Neuronal stem cell (in vitro differentiated cells): ENCODE measurements at regions not wholly inside any gene's neighbourhood (a gene's known extent, or its start where the extent isn't known, plus 50 kb on each side); places are given as distances from the start of the nearest gene placed in this dataset.

Experiments used
- DNase-seq: peaks from one replicate; pipeline ENCODE4 v3.0.0-alpha.2; 2013; ENCODE audit warnings: low spot score
- H2AFZ ChIP-seq: one replicate; pipeline ENCODE4 v1.6.1; 2013; ENCODE audit warnings: mild to moderate bottlenecking, low read length, inconsistent platforms
- H2AK5ac ChIP-seq: 2 replicates; pipeline ENCODE4 v1.6.1; 2013; ENCODE audit warnings: low read depth, mild to moderate bottlenecking, inconsistent platforms, low read length, moderate library complexity, mixed read lengths
- H2BK120ac ChIP-seq: 2 replicates; pipeline ENCODE4 v1.6.1; 2013; ENCODE audit warnings: low read depth, mild to moderate bottlenecking, inconsistent platforms, low read length, moderate library complexity, mixed read lengths
- H2BK12ac ChIP-seq: one replicate; pipeline ENCODE4 v1.6.1; 2013; ENCODE audit warnings: low read length, inconsistent platforms
- H2BK15ac ChIP-seq: 2 replicates; pipeline ENCODE4 v1.6.1; 2013; ENCODE audit warnings: mild to moderate bottlenecking, low read length, inconsistent platforms, mixed read lengths
- H2BK5ac ChIP-seq: one replicate; pipeline ENCODE4 v1.6.1; 2013; ENCODE audit warnings: inconsistent platforms, mild to moderate bottlenecking, low read length, moderate library complexity
- H3K14ac ChIP-seq: one replicate; pipeline ENCODE4 v1.6.1; 2013; ENCODE audit warnings: low read length, inconsistent platforms
- H3K18ac ChIP-seq: 2 replicates; pipeline ENCODE4 v1.6.1; 2013; ENCODE audit warnings: low read length, inconsistent platforms
- H3K23ac ChIP-seq: 2 replicates; pipeline ENCODE4 v1.6.1; 2013; ENCODE audit warnings: low read depth, mild to moderate bottlenecking, mixed read lengths, low read length, inconsistent platforms; ENCODE audit not compliant: poor library complexity
- H3K27ac ChIP-seq: replicated peaks from 3 replicates; pipeline ENCODE4 v1.5.1; 2013; ENCODE audit warnings: low read length, inconsistent platforms
- H3K27me3 ChIP-seq, 3 experiments: 2 replicates each; pipeline ENCODE4 v1.6.1; 2013; ENCODE audit warnings: low read length in 3 of 3, mild to moderate bottlenecking in 2 of 3, inconsistent platforms in 1 of 3, low read depth in 1 of 3, mixed read lengths in 1 of 3, moderate library complexity in 1 of 3; ENCODE audit not compliant: control insufficient read depth in 3 of 3, insufficient read depth in 3 of 3
- H3K36me3 ChIP-seq, 2 donors: replicated peaks in 1 of 2; 2 replicates each; pipeline ENCODE4 v1.6.1; 2013; ENCODE audit warnings: low read length in 2 of 2; ENCODE audit not compliant: control insufficient read depth in 2 of 2, insufficient read depth in 2 of 2
- H3K4ac ChIP-seq: 2 replicates; pipeline ENCODE4 v1.6.1; 2013; ENCODE audit warnings: inconsistent platforms, mild to moderate bottlenecking, low read length, moderate library complexity
- H3K4me1 ChIP-seq, 2 donors: 1 replicate in 1 of 2; 2 replicates in 1 of 2; pipeline ENCODE4 v1.6.1; 2013; ENCODE audit warnings: low read length in 2 of 2, low read depth in 1 of 2; ENCODE audit not compliant: control insufficient read depth in 2 of 2, insufficient read depth in 1 of 2
- H3K4me2 ChIP-seq: one replicate; pipeline ENCODE4 v1.6.1; 2013; ENCODE audit warnings: mild to moderate bottlenecking, low read length, inconsistent platforms; ENCODE audit not compliant: insufficient read depth, poor library complexity, severe bottlenecking
- H3K4me3 ChIP-seq, 2 donors: 2 replicates each; pipeline ENCODE4 v1.5.1; 2013; ENCODE audit warnings: low read length in 2 of 2, mild to moderate bottlenecking in 2 of 2, inconsistent platforms in 1 of 2, moderate library complexity in 1 of 2
- H3K79me1 ChIP-seq: one replicate; pipeline ENCODE4 v1.6.1; 2013; ENCODE audit warnings: low read depth, mild to moderate bottlenecking, inconsistent platforms, low read length, moderate library complexity
- H3K9ac ChIP-seq: one replicate; pipeline ENCODE4 v1.6.1; 2013; ENCODE audit warnings: mild to moderate bottlenecking, low read depth, low read length, inconsistent platforms; ENCODE audit not compliant: poor library complexity
- H3K9me3 ChIP-seq, 2 donors: replicated peaks in 1 of 2; 2 replicates each; pipeline versions ENCODE3 to v1.6.1; 2013; ENCODE audit warnings: low read length in 2 of 2, mild to moderate bottlenecking in 2 of 2, inconsistent platforms in 1 of 2, low read depth in 1 of 2, mixed read lengths in 1 of 2, moderate library complexity in 1 of 2; ENCODE audit not compliant: control insufficient read depth in 2 of 2, insufficient read depth in 1 of 2
- H4K8ac ChIP-seq: one replicate; pipeline ENCODE4 v1.6.1; 2013; ENCODE audit warnings: low read depth, mild to moderate bottlenecking, inconsistent platforms, low read length, moderate library complexity
- H4K91ac ChIP-seq: one replicate; pipeline ENCODE4 v1.6.1; 2013; ENCODE audit warnings: low read length, low read depth, mild to moderate bottlenecking, inconsistent platforms; ENCODE audit not compliant: poor library complexity
- WGBS, 2 donors: extraction: QIAGEN DNeasy Blood & Tissue Kit; methylation state at CpG; one replicate each; pipeline ENCODE4 v1.1.7; 2013; ENCODE audit warnings: missing lambda C conversion rate in 2 of 2, mixed read lengths in 1 of 2; ENCODE audit not compliant: insufficient read length in 2 of 2, insufficient replicate concordance in 1 of 2; ENCODE audit errors: extremely low coverage in 2 of 2; 5-methylcytosine and 5-hydroxymethylcytosine counted together

GRCh38 chr12:89977405-89978085 is 268.9 kb upstream of the ATP2B1 start:
- Histone ChIP-seq H3K4me2 (no peak overlapping the region), H3K9ac (no peak overlapping the region), H2AFZ (peak overlapping the region; percentile 7), H3K4me3 (no peak overlapping the region), H2BK12ac (no peak overlapping the region), H3K14ac (no peak overlapping the region), H2BK15ac (no peak overlapping the region), H2AK5ac (no peak overlapping the region), H3K18ac (no peak overlapping the region), H4K91ac (no peak overlapping the region), H3K79me1 (no peaks in the 10 kb centered on the region), H3K23ac (no peak overlapping the region), H3K9me3 (no peaks in the 10 kb centered on the region), H3K27ac (no peak overlapping the region), H2BK120ac (no peak overlapping the region), H4K8ac (no peak overlapping the region), H3K27me3 (no peaks in the 10 kb centered on the region), H2BK5ac (no peak overlapping the region), H3K4ac (no peak overlapping the region), H3K4me1 (peaks cover 0 to 4% of the 10 kb centered on the region in 2 donors), H3K36me3 (no peaks in the 10 kb centered on the region)
- no peak for DNase-seq
- WGBS, 2 donors, result no CpG with 5 or more reads among the region's 10 CpGs

- Histone ChIP-seq H3K27me3 (no peaks in the 10 kb centered on the region), H4K91ac (no peak overlapping the region), H3K23ac (no peak overlapping the region), H3K4me1 (peaks cover 2 to 4% of the 10 kb centered on the region in 2 donors), H3K14ac (no peak overlapping the region), H3K9me3 (no peaks in the 10 kb centered on the region), H3K4me3 (no peak overlapping the region), H2AFZ (peak overlapping the region; percentile 7), H2BK12ac (no peak overlapping the region), H3K79me1 (no peaks in the 10 kb centered on the region), H4K8ac (no peak overlapping the region), H3K4me2 (no peak overlapping the region), H2AK5ac (no peak overlapping the region), H3K36me3 (no peaks in the 10 kb centered on the region), H3K4ac (no peak overlapping the region), H3K18ac (no peak overlapping the region), H2BK15ac (no peak overlapping the region), H2BK5ac (no peak overlapping the region), H2BK120ac (no peak overlapping the region), H3K27ac (no peak overlapping the region), H3K9ac (no peak overlapping the region)
- no peak for DNase-seq
- no CpG with 5 or more reads among the region's 4 CpGs for WGBS, 2 donors
Measured at GRCh38 chr12:89976866-89977265, 268.2 kb upstream of the ATP2B1 start.

GRCh38 chr12:89975574-89975973 is 266.9 kb upstream of the ATP2B1 start:
- H3K27ac ChIP-seq, result no peak overlapping the region
- H2BK12ac ChIP-seq, result no peak overlapping the region
- H3K14ac ChIP-seq, result no peak overlapping the region
- H3K4ac ChIP-seq, result no peak overlapping the region
- no peak overlapping the region for H3K9ac ChIP-seq
- no peak overlapping the region for H3K18ac ChIP-seq
- H3K27me3 ChIP-seq, result no peaks in the 10 kb centered on the region
- H3K9me3 ChIP-seq, result no peaks in the 10 kb centered on the region
- H2BK15ac ChIP-seq, result no peak overlapping the region
- H3K36me3 ChIP-seq, result no peaks in the 10 kb centered on the region
- no peak overlapping the region for H3K4me3 ChIP-seq
- no peak overlapping the region for H4K8ac ChIP-seq
- no peak overlapping the region for H4K91ac ChIP-seq
- H2AFZ ChIP-seq, result no peak overlapping the region
- H2BK120ac ChIP-seq, result no peak overlapping the region
- H2BK5ac ChIP-seq, result no peak overlapping the region
- H3K23ac ChIP-seq, result no peak overlapping the region
- DNase-seq, result no peak
- H3K4me1 ChIP-seq, result peaks cover 4% of the 10 kb centered on the region in 2 donors
- H2AK5ac ChIP-seq, result no peak overlapping the region
- no peak overlapping the region for H3K4me2 ChIP-seq
- H3K79me1 ChIP-seq, result no peaks in the 10 kb centered on the region
- no CpG with 5 or more reads among the region's 4 CpGs for WGBS, 2 donors

- Histone ChIP-seq H2BK12ac (no peak overlapping the region), H4K91ac (no peak overlapping the region), H3K4me1 (peaks cover 3 to 4% of the 10 kb centered on the region in 2 donors), H3K9ac (no peak overlapping the region), H2AFZ (no peak overlapping the region), H3K18ac (no peak overlapping the region), H3K27me3 (no peaks in the 10 kb centered on the region), H3K14ac (no peak overlapping the region), H3K79me1 (no peaks in the 10 kb centered on the region), H3K4me2 (no peak overlapping the region), H3K36me3 (no peaks in the 10 kb centered on the region), H2AK5ac (no peak overlapping the region), H2BK15ac (no peak overlapping the region), H2BK120ac (no peak overlapping the region), H3K27ac (no peak overlapping the region), H3K4ac (no peak overlapping the region), H4K8ac (no peak overlapping the region), H3K23ac (no peak overlapping the region), H3K9me3 (no peaks in the 10 kb centered on the region), H2BK5ac (no peak overlapping the region), H3K4me3 (no peak overlapping the region)
- no peak for DNase-seq
Measured at GRCh38 chr12:89971880-89972279, 263.2 kb upstream of the ATP2B1 start.
